ENCODE measurements at regions not wholly inside any gene's neighbourhood (a gene's known extent, or its start where the extent isn't known, plus 50 kb on each side); places are given as distances from the start of the nearest gene placed in this dataset.

- TF ChIP-seq NR2C2 (IDR thresholded peaks at IDR 0.05; ENCODE audit: borderline replicate concordance, control insufficient read depth, insufficient read length, low read depth) = no peak
- TF ChIP-seq ZSCAN29 (IDR thresholded peaks at IDR 0.05) = no peak
- TF ChIP-seq JUNB (IDR thresholded peaks at IDR 0.05) = no peak
- TF ChIP-seq EZH2 (IDR thresholded peaks at IDR 0.05; ENCODE audit: borderline replicate concordance, control insufficient read depth, low read depth, low read length) = no peak
Measured at GRCh38 chr12:13596714-13597113, 384.7 kb downstream of the GRIN2B start.

All from GM12878 (cell line).